Keratinocyte (primary cell): ENCODE measurements at regions not wholly inside any gene's neighbourhood (a gene's known extent, or its start where the extent isn't known, plus 50 kb on each side); places are given as distances from the start of the nearest gene placed in this dataset.

Experiments used
- DNase-seq: peaks from one replicate; pipeline ENCODE4 v3.0.0-alpha.2; 2011; ENCODE audit warnings: low read depth, missing footprints, low spot score
- FAIRE-seq: peaks from 2 replicates; lab custom pipeline; 2011; peaks lifted over from hg19 to GRCh38; lab: Jason Lieb, UNC
- H2AFZ ChIP-seq: 2 replicates; pipeline ENCODE4 v1.6.0; 2012; ENCODE audit warnings: low read length, control low read depth, inconsistent platforms; ENCODE audit not compliant: control insufficient read depth
- H3K27ac ChIP-seq: 2 replicates; pipeline ENCODE4 v1.5.1; 2011; ENCODE audit warnings: low read length; ENCODE audit not compliant: control insufficient read depth, insufficient read depth
- H3K27me3 ChIP-seq: 3 replicates; pipeline ENCODE4 v1.6.0; 2011; ENCODE audit warnings: low read length; ENCODE audit not compliant: control insufficient read depth, insufficient read depth; ENCODE audit errors: extremely low read depth
- H3K36me3 ChIP-seq, 2 experiments: 2 replicates in 1 of 2; 3 replicates in 1 of 2; pipeline ENCODE4 v1.5.1; 2011; ENCODE audit warnings: low read length in 2 of 2, mild to moderate bottlenecking in 1 of 2; ENCODE audit not compliant: control insufficient read depth in 2 of 2, insufficient read depth in 2 of 2; ENCODE audit errors: extremely low read depth in 1 of 2
- H3K4me1 ChIP-seq: 3 replicates; pipeline ENCODE4 v1.5.1; 2011; ENCODE audit warnings: low read length; ENCODE audit not compliant: control insufficient read depth, insufficient read depth; ENCODE audit errors: extremely low read depth
- H3K4me2 ChIP-seq: 3 replicates; pipeline ENCODE4 v1.6.0; 2011; ENCODE audit warnings: low read depth, low read length; ENCODE audit not compliant: control insufficient read depth, insufficient read depth; ENCODE audit errors: extremely low read depth
- H3K4me3 ChIP-seq, 3 experiments: fragments of 200-600 bp in 1 of 3; sonication (generic) in 1 of 3; 2 replicates in 2 of 3; 3 replicates in 1 of 3; pipeline ENCODE4 v1.5.1; 2011 to 2016; ENCODE audit warnings: low read length in 3 of 3, mild to moderate bottlenecking in 3 of 3, control low read depth in 2 of 3, inconsistent platforms in 1 of 3, low read depth in 1 of 3, mixed read lengths in 1 of 3, mixed run types in 1 of 3, moderate library complexity in 1 of 3; ENCODE audit not compliant: control insufficient read depth in 2 of 3, insufficient read depth in 2 of 3; ENCODE audit errors: extremely low read depth in 1 of 3
- H3K79me2 ChIP-seq: 2 replicates; pipeline ENCODE4 v1.6.0; 2012; ENCODE audit warnings: low read length; ENCODE audit not compliant: control insufficient read depth, insufficient read depth
- H3K9ac ChIP-seq: 3 replicates; pipeline ENCODE4 v1.6.0; 2011; ENCODE audit warnings: low read length; ENCODE audit not compliant: control insufficient read depth, insufficient read depth; ENCODE audit errors: extremely low read depth
- H3K9me1 ChIP-seq: 3 replicates; pipeline ENCODE4 v1.6.0; 2011; ENCODE audit warnings: low read length; ENCODE audit not compliant: control insufficient read depth, insufficient read depth; ENCODE audit errors: extremely low read depth
- H3K9me3 ChIP-seq: 2 replicates; pipeline ENCODE4 v1.5.1; 2012; ENCODE audit warnings: low read depth, low read length; ENCODE audit not compliant: control insufficient read depth
- H4K20me1 ChIP-seq: 3 replicates; pipeline ENCODE4 v1.6.0; 2011; ENCODE audit warnings: low read length; ENCODE audit not compliant: control insufficient read depth, insufficient read depth; ENCODE audit errors: extremely low read depth
- EZH2 ChIP-seq: IDR thresholded peaks from one replicate; pipeline ENCODE4 v1.6.1; 2012; ENCODE audit warnings: inconsistent platforms, mild to moderate bottlenecking, low read length, moderate library complexity
- dilution Hi-C: fragments of 300-500 bp; cut with MboI; formaldehyde crosslinking; loops from one replicate; pipeline ENCODE4 v1.7.0; 2020; ENCODE audit warnings: low sequenced_read_pairs; ENCODE audit not compliant: extremely low pct_ligation_motif_present
- TF ChIP-seq, protein P1 (sequence below), 3 experiments: IDR thresholded peaks in 1 of 3; conservative IDR thresholded peaks in 1 of 3; optimal IDR thresholded peaks in 1 of 3; 2 replicates in 2 of 3; 3 replicates in 1 of 3; pipeline versions ENCODE3 to v1.5.1; 2011; ENCODE audit warnings: low read length in 3 of 3, mild to moderate bottlenecking in 3 of 3, moderate library complexity in 2 of 3, control low read depth in 1 of 3, inconsistent platforms in 1 of 3; ENCODE audit not compliant: insufficient read depth in 2 of 3; ENCODE audit errors: extremely low read depth in 1 of 3

DNA sequence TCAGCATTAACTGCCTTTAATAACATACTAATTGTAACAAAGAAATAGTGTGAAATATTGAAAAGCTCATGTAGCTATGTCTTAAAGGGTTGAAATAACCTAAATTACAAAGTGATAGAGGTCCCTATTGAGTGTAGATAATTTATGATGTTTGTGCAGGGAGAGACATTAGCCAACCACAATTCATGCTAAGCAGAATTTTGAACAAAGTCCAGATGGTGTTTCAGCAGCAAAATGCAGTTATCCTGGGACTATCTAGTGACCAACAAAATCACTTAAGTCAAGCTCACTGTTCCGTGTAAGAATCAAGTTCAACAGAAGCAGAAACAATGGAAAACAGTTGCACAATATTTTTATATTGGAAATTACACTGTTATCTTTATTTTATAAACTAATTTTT, 218.5 kb downstream of the SIM1 start:
- no peaks in the 10 kb centered on the region for H4K20me1 ChIP-seq
- no peak overlapping the region for H3K9ac ChIP-seq
- no peak overlapping the region for H3K4me2 ChIP-seq
- DNase-seq (no peak), FAIRE-seq (no peak)
- no peaks in the 10 kb centered on the region for H3K9me3 ChIP-seq
- H3K4me1 ChIP-seq: no peaks in the 10 kb centered on the region
- no peaks in the 10 kb centered on the region for H3K27me3 ChIP-seq
- H3K9me1 ChIP-seq: no peaks in the 10 kb centered on the region
- H3K36me3 ChIP-seq: no peaks in the 10 kb centered on the region
- TF ChIP-seq, protein P1, sequence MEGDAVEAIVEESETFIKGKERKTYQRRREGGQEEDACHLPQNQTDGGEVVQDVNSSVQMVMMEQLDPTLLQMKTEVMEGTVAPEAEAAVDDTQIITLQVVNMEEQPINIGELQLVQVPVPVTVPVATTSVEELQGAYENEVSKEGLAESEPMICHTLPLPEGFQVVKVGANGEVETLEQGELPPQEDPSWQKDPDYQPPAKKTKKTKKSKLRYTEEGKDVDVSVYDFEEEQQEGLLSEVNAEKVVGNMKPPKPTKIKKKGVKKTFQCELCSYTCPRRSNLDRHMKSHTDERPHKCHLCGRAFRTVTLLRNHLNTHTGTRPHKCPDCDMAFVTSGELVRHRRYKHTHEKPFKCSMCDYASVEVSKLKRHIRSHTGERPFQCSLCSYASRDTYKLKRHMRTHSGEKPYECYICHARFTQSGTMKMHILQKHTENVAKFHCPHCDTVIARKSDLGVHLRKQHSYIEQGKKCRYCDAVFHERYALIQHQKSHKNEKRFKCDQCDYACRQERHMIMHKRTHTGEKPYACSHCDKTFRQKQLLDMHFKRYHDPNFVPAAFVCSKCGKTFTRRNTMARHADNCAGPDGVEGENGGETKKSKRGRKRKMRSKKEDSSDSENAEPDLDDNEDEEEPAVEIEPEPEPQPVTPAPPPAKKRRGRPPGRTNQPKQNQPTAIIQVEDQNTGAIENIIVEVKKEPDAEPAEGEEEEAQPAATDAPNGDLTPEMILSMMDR (optimal IDR thresholded peaks at IDR 0.05 in 1 of 3, IDR thresholded peaks at IDR 0.05 in 1 of 3, conservative IDR thresholded peaks at IDR 0.05 in 1 of 3; ENCODE audit: extremely low read depth in 1 of 3, insufficient read depth in 2 of 3, low read length in 3 of 3): no peak
- no peak for TF ChIP-seq EZH2
- H3K4me3 ChIP-seq: no peak overlapping the region
- no peaks in the 10 kb centered on the region for H3K79me2 ChIP-seq
- no peak overlapping the region for H3K27ac ChIP-seq
- H2AFZ ChIP-seq: no peak overlapping the region
- dilution Hi-C loops: no loop called here

DNA sequence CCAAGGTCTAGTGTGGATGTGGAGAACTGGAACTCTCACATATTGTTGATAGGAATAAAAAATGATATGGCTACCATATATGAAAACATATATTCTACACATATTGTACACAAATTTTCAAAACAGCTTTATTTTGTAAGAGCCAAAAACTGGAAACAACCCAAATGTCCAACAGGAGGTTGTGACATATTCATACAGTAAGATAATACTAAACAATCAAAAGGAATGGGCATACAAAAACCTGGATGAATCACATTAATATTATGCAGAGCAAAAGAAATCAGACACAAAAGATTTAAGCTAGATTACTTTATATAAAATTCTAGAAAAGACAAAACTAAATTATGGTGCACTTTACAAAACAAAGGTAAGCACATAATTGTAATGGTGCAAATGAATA, 223.9 kb downstream of the SIM1 start:
- Histone ChIP-seq H3K27ac (no peak overlapping the region), H3K9me3 (no peaks in the 10 kb centered on the region), H3K4me3 (no peak overlapping the region), H3K36me3 (no peaks in the 10 kb centered on the region), H3K9me1 (no peaks in the 10 kb centered on the region), H2AFZ (no peak overlapping the region), H3K27me3 (no peaks in the 10 kb centered on the region), H4K20me1 (no peaks in the 10 kb centered on the region), H3K9ac (no peak overlapping the region), H3K4me1 (no peaks in the 10 kb centered on the region), H3K79me2 (no peaks in the 10 kb centered on the region), H3K4me2 (no peak overlapping the region)
- DNase-seq (no peak), FAIRE-seq (no peak)
- dilution Hi-C loops: no loop called here
- no peak for TF ChIP-seq EZH2
- TF ChIP-seq, protein P1 (optimal IDR thresholded peaks at IDR 0.05 in 1 of 3, IDR thresholded peaks at IDR 0.05 in 1 of 3, conservative IDR thresholded peaks at IDR 0.05 in 1 of 3; ENCODE audit: extremely low read depth in 1 of 3, insufficient read depth in 2 of 3, low read length in 3 of 3): no peak
